DMS114 treated with DMSO at 0.1 percent for 48 hours (cell line): ENCODE measurements at regions not wholly inside any gene's neighbourhood (a gene's known extent, or its start where the extent isn't known, plus 50 kb on each side); places are given as distances from the start of the nearest gene placed in this dataset.

ENCODE experiments used
- DNase-seq: peaks from one replicate; lab custom pipeline; 2025; ENCODE audit not compliant: unreplicated experiment; lab: John Stamatoyannopoulos, UW

GRCh38 chrX:134172588-134173259 lies 64.3 kb upstream of the CCDC160 start:
- DNase-seq = no peak

- DNase-seq = no peak
Observed at GRCh38 chrX:134173541-134174272, 63.3 kb upstream of the CCDC160 start.

GRCh38 chrX:134174273-134174660 lies 62.7 kb upstream of the CCDC160 start:
- DNase-seq = no peak

- DNase-seq = no peak
Observed at GRCh38 chrX:134174859-134175258, 62.1 kb upstream of the CCDC160 start.

GRCh38 chrX:134177527-134177926 lies 59.5 kb upstream of the CCDC160 start:
- DNase-seq = no peak

- DNase-seq = no peak
Observed at GRCh38 chrX:134180601-134181274, 56.2 kb upstream of the CCDC160 start.

- DNase-seq = no peak
Observed at GRCh38 chrX:134181275-134181660, 55.7 kb upstream of the CCDC160 start.

GRCh38 chrX:134183665-134184064 lies 53.3 kb upstream of the CCDC160 start:
- no peak for DNase-seq

- no peak for DNase-seq
Observed at GRCh38 chrX:134184936-134185335, 52.0 kb upstream of the CCDC160 start.

GRCh38 chrX:134186362-134187121 lies 50.4 kb upstream of the CCDC160 start:
- DNase-seq = no peak
